ENCODE measurements at regions not wholly inside any gene's neighbourhood (a gene's known extent, or its start where the extent isn't known, plus 50 kb on each side); places are given as distances from the start of the nearest gene placed in this dataset.
"Not testable (repeated sequence)": the region's sequence is repeated elsewhere in the genome, so short reads cannot be mapped to it uniquely, and the experiment has no call there.

DNA sequence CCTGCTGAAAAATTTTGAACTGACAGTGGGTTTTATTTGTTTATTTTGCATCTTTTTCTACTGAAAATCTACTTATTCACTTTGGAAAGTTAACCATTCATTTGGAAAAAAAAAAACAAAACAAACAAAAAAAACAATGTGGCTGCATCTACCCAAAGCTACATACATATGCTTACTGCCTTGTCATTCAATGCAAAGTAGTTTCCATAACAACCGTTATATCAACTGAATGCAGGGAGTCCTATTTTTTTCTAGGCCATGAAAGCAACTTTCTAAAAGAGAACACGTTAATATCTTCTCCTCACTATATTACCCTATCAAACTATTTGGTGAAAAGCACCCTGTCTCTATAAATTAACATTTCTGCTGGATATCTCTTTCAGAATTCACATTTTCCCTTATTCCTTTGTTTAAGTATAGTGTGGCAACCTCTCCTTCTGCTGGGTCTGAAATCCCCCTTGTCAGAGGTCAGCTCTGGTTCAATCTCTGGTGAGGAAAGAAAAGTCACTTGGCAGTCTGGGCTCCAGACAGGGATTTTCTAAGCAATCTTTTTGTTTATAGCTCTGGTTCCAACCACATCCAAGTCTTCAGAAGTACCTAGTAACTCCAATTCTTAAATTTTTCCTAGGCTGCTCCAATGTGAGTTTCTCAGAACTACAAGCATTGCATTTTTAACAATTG, 528.4 kb upstream of the TOM1L1 start:
- CTCF ChIA-PET: no interaction called here
- TF ChIP-seq, protein P1, sequence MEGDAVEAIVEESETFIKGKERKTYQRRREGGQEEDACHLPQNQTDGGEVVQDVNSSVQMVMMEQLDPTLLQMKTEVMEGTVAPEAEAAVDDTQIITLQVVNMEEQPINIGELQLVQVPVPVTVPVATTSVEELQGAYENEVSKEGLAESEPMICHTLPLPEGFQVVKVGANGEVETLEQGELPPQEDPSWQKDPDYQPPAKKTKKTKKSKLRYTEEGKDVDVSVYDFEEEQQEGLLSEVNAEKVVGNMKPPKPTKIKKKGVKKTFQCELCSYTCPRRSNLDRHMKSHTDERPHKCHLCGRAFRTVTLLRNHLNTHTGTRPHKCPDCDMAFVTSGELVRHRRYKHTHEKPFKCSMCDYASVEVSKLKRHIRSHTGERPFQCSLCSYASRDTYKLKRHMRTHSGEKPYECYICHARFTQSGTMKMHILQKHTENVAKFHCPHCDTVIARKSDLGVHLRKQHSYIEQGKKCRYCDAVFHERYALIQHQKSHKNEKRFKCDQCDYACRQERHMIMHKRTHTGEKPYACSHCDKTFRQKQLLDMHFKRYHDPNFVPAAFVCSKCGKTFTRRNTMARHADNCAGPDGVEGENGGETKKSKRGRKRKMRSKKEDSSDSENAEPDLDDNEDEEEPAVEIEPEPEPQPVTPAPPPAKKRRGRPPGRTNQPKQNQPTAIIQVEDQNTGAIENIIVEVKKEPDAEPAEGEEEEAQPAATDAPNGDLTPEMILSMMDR (IDR thresholded peaks at IDR 0.05; ENCODE audit: control extremely low read depth, extremely low read depth, low read depth, missing control alignments): no peak
- POLR2A ChIA-PET: no interaction called here
- DNase-seq (ENCODE audit: extremely low spot score): no peak

DNA sequence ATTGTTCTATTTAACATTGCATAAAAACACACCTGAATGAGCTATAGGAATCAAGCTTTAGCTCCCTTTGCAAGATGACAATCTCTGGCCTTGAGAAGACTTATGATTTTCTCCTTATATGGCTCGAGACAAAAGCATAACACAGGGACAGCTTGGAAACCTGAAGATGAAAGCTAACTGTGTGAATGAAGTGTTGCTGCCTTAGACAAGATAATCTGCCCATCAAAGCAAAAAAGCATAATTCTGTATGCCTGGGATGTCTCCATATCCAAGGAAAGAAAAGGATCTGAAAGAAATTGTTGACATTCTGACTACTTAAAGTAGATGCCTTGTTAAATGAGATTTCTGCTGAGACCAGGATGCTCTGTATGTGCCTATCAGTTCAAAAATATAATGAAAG, 526.7 kb upstream of the TOM1L1 start:
- ChIA-PET POLR2A (no interaction called here), CTCF (interaction anchor here (1.0 kb wide), 1 partner anchor 9 kb away, joined by 3 read pairs; no protein-coding TSS in a partner anchor)
- TF ChIP-seq, protein P1 (IDR thresholded peaks at IDR 0.05; ENCODE audit: control extremely low read depth, extremely low read depth, low read depth, missing control alignments): no peak
- no peak for DNase-seq (ENCODE audit: extremely low spot score)

DNA sequence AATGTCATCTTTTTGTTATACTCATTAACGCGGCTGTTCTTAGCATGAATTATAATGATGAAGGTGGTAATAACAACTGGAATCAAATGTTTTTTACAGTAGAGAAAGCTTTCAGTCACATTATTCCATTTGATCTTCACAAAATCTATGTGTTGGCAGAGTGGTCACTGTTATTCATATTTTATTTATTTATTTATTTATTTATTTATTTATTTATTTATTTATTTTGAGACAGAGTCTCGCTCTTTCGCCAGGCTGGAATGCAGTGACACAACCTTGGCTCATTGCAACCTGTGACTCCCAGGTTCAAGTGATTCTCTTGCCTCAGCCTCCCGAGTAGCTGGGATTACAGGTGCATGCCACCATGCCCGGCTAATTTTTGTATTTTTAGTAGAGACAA, 524.2 kb upstream of the TOM1L1 start:
- POLR2A ChIA-PET: not testable (repeated sequence)
- CTCF ChIA-PET: interaction anchor here (0.8 kb wide), 1 partner anchor 8 kb away, joined by 3 read pairs; no protein-coding TSS in a partner anchor

DNA sequence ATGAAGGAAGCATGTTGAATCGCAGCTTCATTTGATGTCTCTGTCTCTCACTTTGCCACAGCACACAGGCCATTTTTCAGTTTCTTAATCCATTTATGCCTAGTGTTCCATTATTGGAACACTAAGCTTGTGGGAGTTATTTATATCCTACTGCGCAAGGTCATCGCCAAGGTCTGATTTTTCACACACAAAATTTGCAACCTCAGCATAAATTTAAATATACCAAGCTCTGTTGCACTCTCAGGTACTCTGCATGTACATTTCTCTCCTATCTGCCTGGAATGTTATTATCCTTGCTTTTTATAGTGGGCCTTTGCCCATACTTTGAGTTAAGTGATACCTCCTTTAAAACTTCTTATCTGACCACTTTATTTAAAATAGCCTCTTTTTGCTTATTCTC, 519.2 kb upstream of the TOM1L1 start:
- CTCF ChIA-PET: no interaction called here
- TF ChIP-seq, protein P1 (IDR thresholded peaks at IDR 0.05; ENCODE audit: control extremely low read depth, extremely low read depth, low read depth, missing control alignments): no peak
- DNase-seq (ENCODE audit: extremely low spot score): no peak
- POLR2A ChIA-PET: no interaction called here

More for the DNA sequence above, 524.2 kb upstream of the TOM1L1 start:
- DNase-seq (ENCODE audit: extremely low spot score): not testable (repeated sequence)

DNA sequence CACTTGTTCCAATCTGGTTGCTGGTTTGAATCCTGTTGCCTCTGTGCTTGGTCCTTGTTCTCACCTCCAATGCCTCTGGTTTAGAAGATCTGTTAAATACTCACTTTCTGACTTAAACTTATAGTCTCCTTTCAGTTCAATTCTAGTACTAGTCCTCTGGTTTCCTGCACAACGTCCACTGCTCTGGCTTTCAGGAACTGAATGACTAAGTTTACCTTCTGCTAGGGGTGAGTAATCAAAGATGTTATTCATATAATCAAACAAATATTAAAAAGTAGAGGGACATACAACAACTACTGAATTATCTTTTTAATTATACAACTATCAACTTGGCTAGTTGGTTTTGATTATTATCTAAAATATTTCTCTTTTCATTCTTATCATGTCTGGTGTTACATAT, 496.4 kb upstream of the TOM1L1 start:
- ChIA-PET POLR2A (no interaction called here), CTCF (no interaction called here)
- DNase-seq (ENCODE audit: extremely low spot score): no peak
- TF ChIP-seq, protein P1 (IDR thresholded peaks at IDR 0.05; ENCODE audit: control extremely low read depth, extremely low read depth, low read depth, missing control alignments): no peak

DNA sequence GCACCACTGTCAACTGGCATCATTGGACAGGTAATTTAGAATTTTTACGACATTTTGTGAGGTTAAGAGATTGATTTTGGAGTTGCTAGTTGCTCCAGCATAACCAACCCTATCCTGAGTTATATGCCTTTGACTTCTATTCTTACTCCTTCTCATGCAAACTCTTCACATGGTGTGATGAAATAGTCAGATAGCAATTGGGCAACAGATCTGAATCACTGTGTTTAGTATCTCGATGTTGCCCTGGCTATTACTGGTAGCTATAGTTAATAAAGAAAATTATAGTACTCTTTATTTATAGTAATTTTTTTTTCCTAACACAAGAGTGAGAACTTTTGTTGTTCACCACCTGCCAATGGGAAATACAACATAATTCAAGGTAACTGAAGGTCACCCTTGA, 494.8 kb upstream of the TOM1L1 start:
- no peak for DNase-seq (ENCODE audit: extremely low spot score)
- TF ChIP-seq, protein P1 (IDR thresholded peaks at IDR 0.05; ENCODE audit: control extremely low read depth, extremely low read depth, low read depth, missing control alignments): no peak
- POLR2A ChIA-PET: no interaction called here
- CTCF ChIA-PET: interaction anchor here (1.5 kb wide), 1 partner anchor 21 kb away, joined by 3 read pairs; no protein-coding TSS in a partner anchor

DNA sequence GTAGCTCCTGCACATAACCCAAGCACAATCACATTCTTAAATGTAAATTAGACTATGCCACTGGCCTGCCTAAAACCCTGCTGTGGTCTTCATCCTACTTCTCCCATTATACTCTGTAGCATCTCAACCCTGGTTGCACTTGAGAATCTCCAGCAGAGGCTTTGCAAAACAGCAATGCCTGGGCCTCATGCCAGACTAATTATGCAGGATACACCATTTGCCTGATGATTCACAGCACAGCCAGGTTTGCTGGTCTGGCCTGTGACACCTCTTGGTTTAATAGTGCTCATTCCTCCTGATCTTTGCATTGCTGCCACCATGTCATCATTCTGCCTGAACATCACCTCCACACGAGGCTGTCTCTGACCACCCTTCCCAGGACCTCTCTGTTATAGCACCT, 491.9 kb upstream of the TOM1L1 start:
- ChIA-PET CTCF (no interaction called here), POLR2A (no interaction called here)
- TF ChIP-seq, protein P1 (IDR thresholded peaks at IDR 0.05; ENCODE audit: control extremely low read depth, extremely low read depth, low read depth, missing control alignments): no peak
- DNase-seq (ENCODE audit: extremely low spot score): no peak

All from GM10248 (cell line).